ENCODE measurements at regions not wholly inside any gene's neighbourhood (a gene's known extent, or its start where the extent isn't known, plus 50 kb on each side); places are given as distances from the start of the nearest gene placed in this dataset.

DNA sequence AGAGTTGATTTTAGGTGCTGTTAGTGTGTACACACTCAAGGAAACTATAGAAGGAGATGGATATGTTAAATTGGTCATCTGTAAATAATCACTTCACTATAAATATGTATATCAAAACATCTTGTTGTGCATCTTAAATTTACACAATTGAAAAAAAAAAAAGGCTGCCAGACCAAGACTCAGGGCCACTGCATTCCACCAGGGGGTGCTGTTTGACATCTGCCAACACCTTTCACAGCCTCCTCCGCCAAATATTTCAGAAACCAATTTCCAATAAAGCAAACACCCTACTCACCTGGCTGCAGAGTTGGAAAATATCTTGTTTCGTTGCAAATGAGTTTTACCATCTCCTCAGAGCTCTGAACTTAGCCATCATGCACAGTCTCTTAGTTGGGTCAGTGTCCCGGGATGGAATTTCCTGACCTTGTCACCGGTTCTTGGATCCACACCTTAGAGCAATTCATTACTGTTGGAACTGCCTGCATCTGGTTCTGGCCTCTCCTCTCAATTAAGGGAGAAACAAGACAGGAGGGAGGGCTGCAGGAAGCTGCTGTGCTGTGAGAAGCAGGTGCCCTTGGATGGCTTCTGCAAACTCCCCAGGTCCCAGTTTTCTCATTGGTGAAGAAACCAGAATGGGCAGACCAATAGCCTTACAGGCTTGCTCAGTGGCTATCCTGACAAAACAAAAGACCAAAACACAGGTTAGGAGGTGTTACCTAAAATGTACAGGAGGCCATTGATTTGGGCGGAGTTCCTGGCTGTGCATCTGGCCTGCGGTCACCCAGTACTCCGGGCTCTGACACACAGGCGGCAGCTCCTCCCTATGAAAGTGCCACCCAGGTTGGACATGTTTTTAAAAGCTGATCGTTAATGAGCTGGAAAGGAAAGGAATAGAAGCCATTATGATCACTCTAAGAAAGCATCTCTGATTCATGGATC is 746.6 kb downstream of the UQCRFS1 start:
- ChIA-PET CTCF (interaction anchor here (1.4 kb wide), 1 partner anchor 167 kb away, joined by 5 read pairs; no protein-coding TSS in a partner anchor), POLR2A (no interaction called here)
- peak; percentile 38 to 70 (median 50) for DNase-seq
- H3K36me3 Mint-ChIP-seq: no peaks in the 10 kb centered on the region
- H3K27me3 Mint-ChIP-seq: no peaks in the 10 kb centered on the region
- Histone ChIP-seq H3K4me1 (ENCODE audit: insufficient read depth, low read length) (peaks cover 30% of the 10 kb centered on the region), H3K27ac (ENCODE audit: low read depth, low read length) (no peak overlapping the region), H3K36me3 (ENCODE audit: insufficient read depth, low read length) (no peaks in the 10 kb centered on the region), H3K9me3 (ENCODE audit: low read length) (no peaks in the 10 kb centered on the region), H3K27me3 (ENCODE audit: insufficient read depth, low read length, poor library complexity, severe bottlenecking) (no peaks in the 10 kb centered on the region), H3K4me3 (ENCODE audit: low read length) (no peak overlapping the region)
- H3K4me1 Mint-ChIP-seq: peaks cover 22 to 35% (median 32%) of the 10 kb centered on the region in 3 donors
- H3K27ac Mint-ChIP-seq: peak overlapping the region in 2 of 8 donors; percentile 28 to 56
- H3K4me3 Mint-ChIP-seq: no peak overlapping the region
- no peaks in the 10 kb centered on the region for H3K9me3 Mint-ChIP-seq

DNA sequence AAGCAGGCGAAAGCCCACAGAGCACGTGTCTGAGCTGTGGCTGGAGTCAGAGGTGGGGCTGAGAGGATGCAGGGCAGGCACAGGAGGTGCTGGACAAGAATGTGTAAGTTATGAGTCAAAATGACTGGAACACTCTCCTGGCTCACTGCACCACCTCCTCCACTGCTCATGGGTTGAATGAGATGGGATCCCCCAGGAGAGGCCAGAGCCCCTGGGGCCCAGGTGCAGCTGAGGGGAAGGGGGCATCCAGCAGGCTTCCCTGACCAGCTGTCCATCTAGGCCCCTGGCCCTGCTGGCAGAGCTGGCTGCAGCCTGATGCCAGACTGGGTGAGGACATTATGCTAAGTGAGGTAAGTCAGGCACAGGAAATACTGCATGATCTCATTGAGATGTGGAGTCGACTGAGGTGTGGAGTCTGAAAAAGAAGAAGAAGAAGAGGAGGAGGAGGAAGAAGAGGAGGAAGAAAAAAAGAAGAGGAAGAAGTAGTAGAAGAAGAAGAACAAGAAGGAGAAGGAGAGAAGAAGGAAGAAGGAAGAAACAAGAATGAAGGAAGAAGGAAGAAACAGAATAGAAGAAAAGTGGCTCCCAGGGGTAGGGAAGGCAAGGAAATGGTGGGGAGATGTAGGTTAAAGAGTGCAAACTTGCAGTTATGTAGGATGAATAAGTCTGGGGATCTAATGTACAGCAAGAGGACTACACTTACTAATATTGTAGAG is 747.4 kb downstream of the UQCRFS1 start:
- Mint-ChIP-seq H3K4me3 (no peak overlapping the region), H3K9me3 (no peaks in the 10 kb centered on the region), H3K27me3 (no peaks in the 10 kb centered on the region), H3K4me1 (peaks cover 20 to 34% (median 31%) of the 10 kb centered on the region in 3 donors), H3K27ac (peak overlapping the region in 3 of 8 donors; percentile 48 to 65 (median 64)), H3K36me3 (no peaks in the 10 kb centered on the region)
- H3K27ac ChIP-seq (ENCODE audit: low read depth, low read length): no peak overlapping the region
- H3K4me3 ChIP-seq (ENCODE audit: low read length): no peak overlapping the region
- no peak for DNase-seq
- H3K27me3 ChIP-seq (ENCODE audit: insufficient read depth, low read length, poor library complexity, severe bottlenecking): no peaks in the 10 kb centered on the region
- ChIA-PET POLR2A (no interaction called here), CTCF (interaction anchor here (0.7 to 1.4 kb wide), 2 partner anchors 168 kb away, joined by 3 to 5 read pairs; no protein-coding TSS in a partner anchor)
- peaks cover 28% of the 10 kb centered on the region for H3K4me1 ChIP-seq (ENCODE audit: insufficient read depth, low read length)
- H3K36me3 ChIP-seq (ENCODE audit: insufficient read depth, low read length): no peaks in the 10 kb centered on the region
- H3K9me3 ChIP-seq (ENCODE audit: low read length): no peaks in the 10 kb centered on the region

DNA sequence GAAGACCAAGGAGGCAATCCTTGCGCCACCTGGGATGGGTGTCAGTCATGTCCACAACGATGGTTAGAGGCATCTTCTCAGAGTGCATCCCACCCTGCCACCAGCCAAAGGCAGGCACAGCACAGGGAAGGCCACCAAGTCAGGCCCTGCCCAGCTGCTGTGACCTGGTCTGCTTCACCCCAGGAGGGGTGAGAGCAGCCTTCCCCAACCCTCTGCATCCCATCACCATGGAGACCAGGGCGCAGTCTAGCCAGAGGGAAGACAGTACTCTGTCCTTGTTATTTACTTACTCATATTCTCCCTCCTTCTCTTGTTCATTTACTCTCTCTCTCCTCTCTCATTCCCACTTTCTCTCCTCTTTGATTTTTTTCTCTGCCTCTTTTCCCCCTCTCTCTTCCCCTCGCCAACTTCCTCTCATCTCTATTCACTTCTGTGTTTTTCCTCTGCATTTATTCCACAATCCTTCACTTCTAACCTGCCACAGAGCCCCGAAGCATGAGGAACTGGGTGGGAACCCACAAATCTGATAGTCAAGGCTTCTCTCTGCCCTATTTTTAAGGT is 749.4 kb downstream of the UQCRFS1 start:
- ChIA-PET CTCF (no interaction called here), POLR2A (no interaction called here)
- Mint-ChIP-seq H3K9me3 (peaks cover 0 to 4% (median 0%) of the 10 kb centered on the region in 5 donors), H3K4me1 (peaks cover 3 to 17% (median 15%) of the 10 kb centered on the region in 3 donors), H3K27me3 (no peaks in the 10 kb centered on the region), H3K36me3 (no peaks in the 10 kb centered on the region), H3K4me3 (no peak overlapping the region), H3K27ac (no peak overlapping the region)
- Histone ChIP-seq H3K4me1 (ENCODE audit: insufficient read depth, low read length) (peaks cover 11% of the 10 kb centered on the region), H3K36me3 (ENCODE audit: insufficient read depth, low read length) (no peaks in the 10 kb centered on the region), H3K27ac (ENCODE audit: low read depth, low read length) (no peak overlapping the region), H3K9me3 (ENCODE audit: low read length) (no peaks in the 10 kb centered on the region), H3K4me3 (ENCODE audit: low read length) (no peak overlapping the region), H3K27me3 (ENCODE audit: insufficient read depth, low read length, poor library complexity, severe bottlenecking) (no peaks in the 10 kb centered on the region)
- DNase-seq: no peak

DNA sequence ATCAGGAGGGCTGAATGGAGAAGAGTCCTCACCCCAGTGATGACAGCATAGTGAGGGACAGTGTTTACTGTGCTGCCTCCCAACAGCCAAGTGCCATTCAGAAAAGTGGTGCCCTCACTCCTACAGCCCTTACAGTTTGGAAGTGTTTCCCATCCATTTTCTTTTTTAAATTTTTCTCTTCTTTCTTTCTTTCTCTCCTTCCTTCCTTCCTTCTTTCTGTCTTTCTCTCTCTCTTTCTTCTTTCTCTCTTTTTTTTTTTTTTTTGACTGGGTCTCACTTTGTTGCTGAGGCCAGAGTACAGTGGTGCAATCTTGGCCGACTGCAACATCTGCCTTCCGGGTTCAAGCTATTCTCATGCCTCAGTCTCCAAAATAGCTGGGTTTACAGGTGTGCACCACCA is 755.3 kb downstream of the UQCRFS1 start:
- Mint-ChIP-seq H3K4me1 (no peaks in the 10 kb centered on the region), H3K36me3 (peaks cover 0 to 3% (median 0%) of the 10 kb centered on the region in 3 donors), H3K4me3 (no peak overlapping the region), H3K9me3 (peaks cover 0 to 7% (median 0%) of the 10 kb centered on the region in 5 donors), H3K27me3 (no peaks in the 10 kb centered on the region), H3K27ac (no peak overlapping the region)
- Histone ChIP-seq H3K4me3 (ENCODE audit: low read length) (no peak overlapping the region), H3K27me3 (ENCODE audit: insufficient read depth, low read length, poor library complexity, severe bottlenecking) (no peaks in the 10 kb centered on the region), H3K4me1 (ENCODE audit: insufficient read depth, low read length) (no peaks in the 10 kb centered on the region), H3K36me3 (ENCODE audit: insufficient read depth, low read length) (no peaks in the 10 kb centered on the region), H3K9me3 (ENCODE audit: low read length) (no peaks in the 10 kb centered on the region), H3K27ac (ENCODE audit: low read depth, low read length) (no peak overlapping the region)
- no peak for DNase-seq
- CTCF ChIA-PET: no interaction called here
- POLR2A ChIA-PET: no interaction called here

DNA sequence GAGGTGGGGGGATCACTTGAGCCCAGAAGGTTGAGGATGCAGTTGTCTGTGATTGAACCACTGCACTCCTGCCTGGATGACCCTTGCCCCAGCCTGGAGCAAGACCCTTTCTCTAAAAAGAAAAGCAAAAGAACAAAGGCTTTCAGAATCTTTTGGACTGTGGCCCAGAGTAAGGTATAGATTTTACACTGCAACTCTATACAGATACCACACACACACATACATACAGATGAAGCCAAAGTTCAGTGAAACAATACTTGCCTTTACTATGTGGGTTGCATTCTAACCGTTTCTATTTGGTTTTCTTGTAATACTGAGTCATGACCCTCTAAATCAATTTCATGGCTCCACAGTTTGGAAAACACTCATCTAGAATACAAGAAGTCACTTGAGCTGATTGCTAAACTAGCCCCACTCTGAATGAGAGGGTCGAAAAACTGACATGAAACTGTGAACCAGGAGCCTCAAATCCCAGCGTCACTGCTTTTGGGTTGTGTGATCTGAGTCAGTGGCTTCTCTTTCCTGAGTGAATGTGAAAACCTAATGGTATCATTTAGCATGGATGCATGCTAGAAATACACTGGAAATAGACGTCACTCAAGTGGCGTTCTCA is 756.1 kb downstream of the UQCRFS1 start:
- Histone ChIP-seq H3K4me3 (ENCODE audit: low read length) (no peak overlapping the region), H3K27me3 (ENCODE audit: insufficient read depth, low read length, poor library complexity, severe bottlenecking) (no peaks in the 10 kb centered on the region), H3K4me1 (ENCODE audit: insufficient read depth, low read length) (no peaks in the 10 kb centered on the region), H3K9me3 (ENCODE audit: low read length) (no peaks in the 10 kb centered on the region), H3K36me3 (ENCODE audit: insufficient read depth, low read length) (no peaks in the 10 kb centered on the region), H3K27ac (ENCODE audit: low read depth, low read length) (no peak overlapping the region)
- Mint-ChIP-seq H3K27me3 (no peaks in the 10 kb centered on the region), H3K27ac (no peak overlapping the region), H3K36me3 (peaks cover 0 to 3% (median 0%) of the 10 kb centered on the region in 3 donors), H3K9me3 (peaks cover 0 to 7% (median 0%) of the 10 kb centered on the region in 5 donors), H3K4me3 (no peak overlapping the region), H3K4me1 (no peaks in the 10 kb centered on the region)
- CTCF ChIA-PET: no interaction called here
- no peak for DNase-seq
- POLR2A ChIA-PET: no interaction called here

DNA sequence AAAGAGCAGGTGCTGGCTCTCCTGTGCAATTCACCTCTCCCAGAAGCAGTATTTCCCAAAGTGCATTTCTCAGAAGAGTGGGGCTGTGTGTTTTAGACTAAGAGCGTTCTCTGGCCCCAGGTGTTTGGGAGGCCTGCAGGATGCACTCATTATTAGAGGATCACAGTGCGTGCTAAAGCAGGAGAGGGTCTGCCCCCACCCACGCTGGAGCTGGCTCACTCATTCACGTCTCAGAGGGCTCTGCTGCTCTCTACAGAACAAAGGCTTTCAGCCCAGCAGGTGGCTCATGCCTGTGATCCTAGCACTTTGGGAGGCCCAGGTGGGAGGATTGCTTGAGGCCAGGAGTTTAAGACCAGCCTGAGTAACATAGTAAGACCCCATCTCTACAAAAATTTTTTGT is 756.7 kb downstream of the UQCRFS1 start:
- CTCF ChIA-PET: no interaction called here
- no peak overlapping the region for H3K4me3 Mint-ChIP-seq

DNA sequence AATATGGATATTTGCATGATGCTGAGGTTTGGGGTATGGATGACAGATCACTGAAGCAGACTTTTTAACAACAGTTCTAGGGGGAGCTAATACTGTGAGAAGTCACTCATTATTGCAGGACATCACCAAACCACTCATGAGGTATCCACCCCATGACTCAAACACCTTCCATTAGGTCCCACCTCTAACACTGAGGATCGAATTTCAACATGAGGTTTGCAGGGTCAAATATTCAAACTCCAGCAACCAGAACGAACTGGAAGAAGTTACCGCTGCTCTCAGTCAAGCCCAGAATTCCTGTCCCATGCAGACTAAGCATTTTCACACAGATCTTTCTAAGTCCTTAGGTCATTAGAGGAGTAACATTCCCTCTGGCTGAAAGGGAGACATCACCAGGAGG is 758.9 kb downstream of the UQCRFS1 start:
- ChIA-PET POLR2A (no interaction called here), CTCF (no interaction called here)
- no peak for DNase-seq
- Mint-ChIP-seq H3K27ac (no peak overlapping the region), H3K27me3 (no peaks in the 10 kb centered on the region), H3K9me3 (peaks cover 0 to 3% (median 0%) of the 10 kb centered on the region in 5 donors), H3K4me3 (no peak overlapping the region), H3K4me1 (no peaks in the 10 kb centered on the region), H3K36me3 (peaks cover 0 to 3% (median 0%) of the 10 kb centered on the region in 3 donors)
- no peaks in the 10 kb centered on the region for H3K4me1 ChIP-seq (ENCODE audit: insufficient read depth, low read length)
- H3K36me3 ChIP-seq (ENCODE audit: insufficient read depth, low read length): no peaks in the 10 kb centered on the region
- no peak overlapping the region for H3K4me3 ChIP-seq (ENCODE audit: low read length)
- H3K27me3 ChIP-seq (ENCODE audit: insufficient read depth, low read length, poor library complexity, severe bottlenecking): no peaks in the 10 kb centered on the region
- no peaks in the 10 kb centered on the region for H3K9me3 ChIP-seq (ENCODE audit: low read length)
- no peak overlapping the region for H3K27ac ChIP-seq (ENCODE audit: low read depth, low read length)

More for the DNA sequence above, 756.7 kb downstream of the UQCRFS1 start:
- DNase-seq: no peak
- Mint-ChIP-seq H3K9me3 (peaks cover 0 to 7% (median 0%) of the 10 kb centered on the region in 5 donors), H3K4me1 (no peaks in the 10 kb centered on the region), H3K27me3 (no peaks in the 10 kb centered on the region), H3K27ac (no peak overlapping the region), H3K36me3 (peaks cover 0 to 3% (median 0%) of the 10 kb centered on the region in 3 donors)
- H3K4me3 ChIP-seq (ENCODE audit: low read length): no peak overlapping the region
- H3K27me3 ChIP-seq (ENCODE audit: insufficient read depth, low read length, poor library complexity, severe bottlenecking): no peaks in the 10 kb centered on the region
- H3K36me3 ChIP-seq (ENCODE audit: insufficient read depth, low read length): no peaks in the 10 kb centered on the region
- no peak overlapping the region for H3K27ac ChIP-seq (ENCODE audit: low read depth, low read length)
- no peaks in the 10 kb centered on the region for H3K4me1 ChIP-seq (ENCODE audit: insufficient read depth, low read length)
- no peaks in the 10 kb centered on the region for H3K9me3 ChIP-seq (ENCODE audit: low read length)
- POLR2A ChIA-PET: no interaction called here

All from CD8-positive, alpha-beta memory T cell (primary cell).